ENCODE measurements at regions not wholly inside any gene's neighbourhood (a gene's known extent, or its start where the extent isn't known, plus 50 kb on each side); places are given as distances from the start of the nearest gene placed in this dataset.

- WGBS, 2 donors, result 93 to 98% methylated on average over 6 of the region's 6 CpGs
- DNase-seq, result no peak
These were observed 106.1 kb downstream of the UNC5CL start for GRCh38 chr6:40932953-40933352.

GRCh38 chr6:40932366-40932765, 106.7 kb downstream of the UNC5CL start:
- peaks cover 0 to 3% (median 0%) of the 10 kb centered on the region in 3 donors for H3K27me3 ChIP-seq (ENCODE audit: control insufficient read depth in 3 of 3, insufficient read depth in 3 of 3, low read length in 2 of 3)
- H3K9ac ChIP-seq (ENCODE audit: insufficient read depth in 1 of 2, low read length in 2 of 2), result no peak overlapping the region
- no peak overlapping the region for H3K27ac ChIP-seq (ENCODE audit: low read depth in 1 of 2, low read length in 1 of 2)
- TF ChIP-seq CTCF (IDR thresholded peaks at IDR 0.05; ENCODE audit: control extremely low read depth, extremely low read depth), result no peak
- no peak overlapping the region for H3K4me3 ChIP-seq
- ATAC-seq (ENCODE audit: insufficient read depth, low FRiP score), result no peak
- WGBS, 2 donors, result 90 to 98% methylated on average over 2 of the region's 2 CpGs
- H3K36me3 ChIP-seq (ENCODE audit: control insufficient read depth in 4 of 4, insufficient read depth in 4 of 4, low read length in 4 of 4), result no peaks in the 10 kb centered on the region
- DNase-seq, result no peak
- H3K4me1 ChIP-seq (ENCODE audit: control insufficient read depth in 5 of 5, insufficient read depth in 5 of 5, low read length in 5 of 5), result peaks cover 0 to 4% (median 0%) of the 10 kb centered on the region in 5 donors
- H3K9me3 ChIP-seq (ENCODE audit: control insufficient read depth in 4 of 4, insufficient read depth in 3 of 4, low read length in 3 of 4), result no peaks in the 10 kb centered on the region

More at GRCh38 chr6:40932953-40933352, 106.1 kb downstream of the UNC5CL start:
- H3K36me3 ChIP-seq (ENCODE audit: control insufficient read depth in 4 of 4, insufficient read depth in 4 of 4, low read length in 4 of 4), result no peaks in the 10 kb centered on the region
- H3K9me3 ChIP-seq (ENCODE audit: control insufficient read depth in 4 of 4, insufficient read depth in 3 of 4, low read length in 3 of 4), result no peaks in the 10 kb centered on the region
- H3K4me3 ChIP-seq, result no peak overlapping the region
- peaks cover 0 to 4% (median 0%) of the 10 kb centered on the region in 5 donors for H3K4me1 ChIP-seq (ENCODE audit: control insufficient read depth in 5 of 5, insufficient read depth in 5 of 5, low read length in 5 of 5)
- H3K27ac ChIP-seq (ENCODE audit: low read depth in 1 of 2, low read length in 1 of 2), result no peak overlapping the region
- H3K9ac ChIP-seq (ENCODE audit: insufficient read depth in 1 of 2, low read length in 2 of 2), result no peak overlapping the region
- ATAC-seq (ENCODE audit: insufficient read depth, low FRiP score), result no peak
- TF ChIP-seq CTCF (IDR thresholded peaks at IDR 0.05; ENCODE audit: control extremely low read depth, extremely low read depth), result no peak
- H3K27me3 ChIP-seq (ENCODE audit: control insufficient read depth in 3 of 3, insufficient read depth in 3 of 3, low read length in 2 of 3), result peaks cover 0 to 3% (median 0%) of the 10 kb centered on the region in 3 donors

GRCh38 chr6:40931931-40932330, 107.1 kb downstream of the UNC5CL start:
- TF ChIP-seq CTCF (IDR thresholded peaks at IDR 0.05; ENCODE audit: control extremely low read depth, extremely low read depth), result no peak
- H3K36me3 ChIP-seq (ENCODE audit: control insufficient read depth in 4 of 4, insufficient read depth in 4 of 4, low read length in 4 of 4), result no peaks in the 10 kb centered on the region
- 56 to 74% methylated on average over 1 of the region's 1 CpG for WGBS, 2 donors

GRCh38 chr6:40930555-40930954, 108.5 kb downstream of the UNC5CL start:
- H3K27me3 ChIP-seq (ENCODE audit: control insufficient read depth in 3 of 3, insufficient read depth in 3 of 3, low read length in 2 of 3), result no peaks in the 10 kb centered on the region
- WGBS, 2 donors, result 73 to 87% methylated on average over 3 of the region's 3 CpGs
- ATAC-seq (ENCODE audit: insufficient read depth, low FRiP score) (no peak), DNase-seq (peak in 1 of 3 donors; percentile 38)
- H3K9me3 ChIP-seq (ENCODE audit: control insufficient read depth in 4 of 4, insufficient read depth in 3 of 4, low read length in 3 of 4), result peaks cover 0 to 1% (median 0%) of the 10 kb centered on the region in 4 donors
- no peak overlapping the region for H3K4me3 ChIP-seq
- no peak overlapping the region for H3K27ac ChIP-seq (ENCODE audit: low read depth in 1 of 2, low read length in 1 of 2)
- H3K9ac ChIP-seq (ENCODE audit: insufficient read depth in 1 of 2, low read length in 2 of 2), result no peak overlapping the region
- H3K4me1 ChIP-seq (ENCODE audit: control insufficient read depth in 5 of 5, insufficient read depth in 5 of 5, low read length in 5 of 5), result peaks cover 0 to 4% (median 0%) of the 10 kb centered on the region in 5 donors
- TF ChIP-seq CTCF (IDR thresholded peaks at IDR 0.05; ENCODE audit: control extremely low read depth, extremely low read depth), result no peak
- H3K36me3 ChIP-seq (ENCODE audit: control insufficient read depth in 4 of 4, insufficient read depth in 4 of 4, low read length in 4 of 4), result no peaks in the 10 kb centered on the region

More at GRCh38 chr6:40931931-40932330, 107.1 kb downstream of the UNC5CL start:
- no peak for ATAC-seq (ENCODE audit: insufficient read depth, low FRiP score)
- H3K4me1 ChIP-seq (ENCODE audit: control insufficient read depth in 5 of 5, insufficient read depth in 5 of 5, low read length in 5 of 5), result peaks cover 0 to 4% (median 0%) of the 10 kb centered on the region in 5 donors
- no peak overlapping the region for H3K4me3 ChIP-seq
- peaks cover 0 to 3% (median 0%) of the 10 kb centered on the region in 3 donors for H3K27me3 ChIP-seq (ENCODE audit: control insufficient read depth in 3 of 3, insufficient read depth in 3 of 3, low read length in 2 of 3)
- no peak for DNase-seq
- H3K9me3 ChIP-seq (ENCODE audit: control insufficient read depth in 4 of 4, insufficient read depth in 3 of 4, low read length in 3 of 4), result no peaks in the 10 kb centered on the region
- no peak overlapping the region for H3K27ac ChIP-seq (ENCODE audit: low read depth in 1 of 2, low read length in 1 of 2)
- H3K9ac ChIP-seq (ENCODE audit: insufficient read depth in 1 of 2, low read length in 2 of 2), result no peak overlapping the region
